Stimulated activated CD8-positive, alpha-beta memory T cell treated with anti-CD3 and anti-CD28 coated beads, Interleukin-15, amount 100 ng/mL, for 4 hours (primary cell): ENCODE measurements at regions not wholly inside any gene's neighbourhood (a gene's known extent, or its start where the extent isn't known, plus 50 kb on each side); places are given as distances from the start of the nearest gene placed in this dataset.

Experiments
- DNase-seq, 2 donors: peaks; one replicate each; pipeline ENCODE4 v3.0.0-alpha.2; 2020; ENCODE audit warnings: low read depth in 2 of 2

GRCh38 chr3:44080474-44081072, 161.1 kb upstream of the TOPAZ1 start:
- DNase-seq = no peak

GRCh38 chr3:44090036-44090435, 151.7 kb upstream of the TOPAZ1 start:
- no peak for DNase-seq

GRCh38 chr3:44092497-44092896, 149.2 kb upstream of the TOPAZ1 start:
- DNase-seq = no peak

GRCh38 chr3:44093531-44093930, 148.2 kb upstream of the TOPAZ1 start:
- no peak for DNase-seq

GRCh38 chr3:44098656-44099415, 142.8 kb upstream of the TOPAZ1 start:
- DNase-seq = no peak

- no peak for DNase-seq
Measured at GRCh38 chr3:44099566-44100297, 142.0 kb upstream of the TOPAZ1 start.

GRCh38 chr3:44100298-44100695, 141.4 kb upstream of the TOPAZ1 start:
- DNase-seq = no peak

- no peak for DNase-seq
Measured at GRCh38 chr3:44104043-44104442, 137.6 kb upstream of the TOPAZ1 start.

GRCh38 chr3:44104668-44105321, 136.9 kb upstream of the TOPAZ1 start:
- DNase-seq = peak in 1 of 2 donors; percentile 22

GRCh38 chr3:44105571-44105970, 136.1 kb upstream of the TOPAZ1 start:
- DNase-seq = no peak

- DNase-seq = no peak
Measured at GRCh38 chr3:44106756-44107155, 134.9 kb upstream of the TOPAZ1 start.

- no peak for DNase-seq
Measured at GRCh38 chr3:44108481-44108880, 133.2 kb upstream of the TOPAZ1 start.

- DNase-seq = no peak
Measured at GRCh38 chr3:44109771-44110361, 131.8 kb upstream of the TOPAZ1 start.

- DNase-seq = no peak
Measured at GRCh38 chr3:44110648-44111047, 131.0 kb upstream of the TOPAZ1 start.

- DNase-seq = no peak
Measured at GRCh38 chr3:44111482-44111881, 130.2 kb upstream of the TOPAZ1 start.

GRCh38 chr3:44114142-44114541, 127.5 kb upstream of the TOPAZ1 start:
- DNase-seq = peak in 1 of 2 donors; percentile 2

GRCh38 chr3:44117239-44117638, 124.4 kb upstream of the TOPAZ1 start:
- no peak for DNase-seq

- DNase-seq = no peak
Measured at GRCh38 chr3:44117736-44118135, 124.0 kb upstream of the TOPAZ1 start.

- no peak for DNase-seq
Measured at GRCh38 chr3:44120721-44121582, 120.7 kb upstream of the TOPAZ1 start.

GRCh38 chr3:44125246-44125645, 116.4 kb upstream of the TOPAZ1 start:
- DNase-seq = no peak

GRCh38 chr3:44125882-44126281, 115.8 kb upstream of the TOPAZ1 start:
- DNase-seq = no peak
